Ishikawa (cell line): ENCODE measurements at regions not wholly inside any gene's neighbourhood (a gene's known extent, or its start where the extent isn't known, plus 50 kb on each side); places are given as distances from the start of the nearest gene placed in this dataset.

ENCODE experiments used
- CEBPB ChIP-seq: IDR thresholded peaks from 2 replicates; pipeline ENCODE4 v1.6.1; 2012
- CREB1 ChIP-seq: IDR thresholded peaks from 2 replicates; pipeline ENCODE4 v1.6.1; 2012; ENCODE audit warnings: low read depth
- EP300 ChIP-seq: IDR thresholded peaks from 2 replicates; pipeline ENCODE4 v1.6.1; 2012; ENCODE audit warnings: borderline replicate concordance
- FOXM1 ChIP-seq: IDR thresholded peaks from 2 replicates; pipeline ENCODE4 v1.6.1; 2012; ENCODE audit warnings: low read depth, borderline replicate concordance
- NFIC ChIP-seq: IDR thresholded peaks from 2 replicates; pipeline ENCODE4 v1.6.1; 2012
- RAD21 ChIP-seq: IDR thresholded peaks from 2 replicates; pipeline ENCODE4 v1.6.1; 2012; ENCODE audit warnings: low read depth
- TAF1 ChIP-seq: IDR thresholded peaks from 2 replicates; pipeline ENCODE4 v1.6.1; 2012; ENCODE audit warnings: low read depth, mild to moderate bottlenecking
- TF ChIP-seq, protein P1 (sequence below): IDR thresholded peaks from 2 replicates; pipeline ENCODE4 v1.6.1; 2012; ENCODE audit warnings: low read depth, mild to moderate bottlenecking
- TF ChIP-seq, protein P2 (sequence below): IDR thresholded peaks from 2 replicates; pipeline ENCODE4 v1.6.1; 2012

DNA sequence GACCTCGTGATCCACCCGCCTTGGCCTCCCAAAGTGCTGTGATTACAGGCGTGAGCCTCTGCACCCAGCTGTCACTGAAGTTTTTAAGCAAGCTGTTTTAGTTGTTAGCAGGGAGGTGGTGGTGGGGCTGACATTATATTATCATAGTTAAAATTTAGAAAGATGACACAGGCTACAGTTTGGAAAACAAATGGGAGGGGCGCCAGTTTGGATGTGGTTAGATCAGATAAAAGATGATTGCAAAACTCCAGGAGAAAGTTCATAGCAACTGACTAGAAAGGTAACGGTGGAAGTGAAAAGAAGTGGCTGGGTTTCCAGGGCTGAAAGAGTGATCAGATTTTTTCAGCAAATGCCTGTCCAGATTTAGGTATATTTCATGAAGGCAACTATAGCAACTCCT is 311.9 kb upstream of the CITED2 start:
- TF ChIP-seq TAF1 (no peak), FOXM1 (no peak), RAD21 (no peak), CREB1 (no peak), EP300 (no peak), NFIC (no peak), CEBPB (no peak)
- TF ChIP-seq, protein P1, sequence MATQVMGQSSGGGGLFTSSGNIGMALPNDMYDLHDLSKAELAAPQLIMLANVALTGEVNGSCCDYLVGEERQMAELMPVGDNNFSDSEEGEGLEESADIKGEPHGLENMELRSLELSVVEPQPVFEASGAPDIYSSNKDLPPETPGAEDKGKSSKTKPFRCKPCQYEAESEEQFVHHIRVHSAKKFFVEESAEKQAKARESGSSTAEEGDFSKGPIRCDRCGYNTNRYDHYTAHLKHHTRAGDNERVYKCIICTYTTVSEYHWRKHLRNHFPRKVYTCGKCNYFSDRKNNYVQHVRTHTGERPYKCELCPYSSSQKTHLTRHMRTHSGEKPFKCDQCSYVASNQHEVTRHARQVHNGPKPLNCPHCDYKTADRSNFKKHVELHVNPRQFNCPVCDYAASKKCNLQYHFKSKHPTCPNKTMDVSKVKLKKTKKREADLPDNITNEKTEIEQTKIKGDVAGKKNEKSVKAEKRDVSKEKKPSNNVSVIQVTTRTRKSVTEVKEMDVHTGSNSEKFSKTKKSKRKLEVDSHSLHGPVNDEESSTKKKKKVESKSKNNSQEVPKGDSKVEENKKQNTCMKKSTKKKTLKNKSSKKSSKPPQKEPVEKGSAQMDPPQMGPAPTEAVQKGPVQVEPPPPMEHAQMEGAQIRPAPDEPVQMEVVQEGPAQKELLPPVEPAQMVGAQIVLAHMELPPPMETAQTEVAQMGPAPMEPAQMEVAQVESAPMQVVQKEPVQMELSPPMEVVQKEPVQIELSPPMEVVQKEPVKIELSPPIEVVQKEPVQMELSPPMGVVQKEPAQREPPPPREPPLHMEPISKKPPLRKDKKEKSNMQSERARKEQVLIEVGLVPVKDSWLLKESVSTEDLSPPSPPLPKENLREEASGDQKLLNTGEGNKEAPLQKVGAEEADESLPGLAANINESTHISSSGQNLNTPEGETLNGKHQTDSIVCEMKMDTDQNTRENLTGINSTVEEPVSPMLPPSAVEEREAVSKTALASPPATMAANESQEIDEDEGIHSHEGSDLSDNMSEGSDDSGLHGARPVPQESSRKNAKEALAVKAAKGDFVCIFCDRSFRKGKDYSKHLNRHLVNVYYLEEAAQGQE = no peak
- TF ChIP-seq, protein P2, sequence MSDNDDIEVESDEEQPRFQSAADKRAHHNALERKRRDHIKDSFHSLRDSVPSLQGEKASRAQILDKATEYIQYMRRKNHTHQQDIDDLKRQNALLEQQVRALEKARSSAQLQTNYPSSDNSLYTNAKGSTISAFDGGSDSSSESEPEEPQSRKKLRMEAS = no peak
